ENCODE measurements at regions not wholly inside any gene's neighbourhood (a gene's known extent, or its start where the extent isn't known, plus 50 kb on each side); places are given as distances from the start of the nearest gene placed in this dataset.

GRCh38 chr16:86869288-86870022 lies 291.1 kb downstream of the FOXL1 start (continued):
- no peak for TF ChIP-seq ZNF148 (tag by site-specific recombination; IDR thresholded peaks at IDR 0.05; ENCODE audit: borderline replicate concordance)
- TF ChIP-seq ZNF585B (tag by site-specific recombination; IDR thresholded peaks at IDR 0.05) = no peak

- POLR2A ChIA-PET = no interaction called here
Measured at GRCh38 chr16:86870380-86870779, 292.0 kb downstream of the FOXL1 start.

GRCh38 chr16:86872131-86872530 lies 293.8 kb downstream of the FOXL1 start:
- CTCF ChIA-PET = interaction anchor here (0.6 kb wide), 1 partner anchor 401 kb away, joined by 3 read pairs; no protein-coding TSS in a partner anchor
- Histone ChIP-seq H3K4me3 (ENCODE audit: low read depth, low read length) (no peak overlapping the region), H3K4me1 (ENCODE audit: control insufficient read depth, insufficient read depth, low read length) (no peaks in the 10 kb centered on the region), H3K9me3 (ENCODE audit: control insufficient read depth, insufficient read depth, low read depth, low read length) (no peaks in the 10 kb centered on the region), H3K36me3 (ENCODE audit: control insufficient read depth in 2 of 2, insufficient read depth in 1 of 2, low read length in 2 of 2) (no peaks in the 10 kb centered on the region), H3K27ac (ENCODE audit: extremely low read depth, low read depth, low read length) (no peak overlapping the region)
- POLR2A ChIA-PET = no interaction called here
- TF ChIP-seq PATZ1 (tag by site-specific recombination; IDR thresholded peaks at IDR 0.05) = no peak
- no peak for TF ChIP-seq ZSCAN23 (tag by site-specific recombination; IDR thresholded peaks at IDR 0.05)
- TF ChIP-seq ZNF366 (tag by site-specific recombination; conservative IDR thresholded peaks at IDR 0.05) = no peak
- TF ChIP-seq MYNN (tag by site-specific recombination; IDR thresholded peaks at IDR 0.05; ENCODE audit: borderline replicate concordance) = no peak
- TF ChIP-seq ZFP37 (tag by site-specific recombination; IDR thresholded peaks at IDR 0.05) = no peak
- no peak for TF ChIP-seq ZSCAN16 (tag by site-specific recombination; IDR thresholded peaks at IDR 0.05)
- no peak for TF ChIP-seq ZNF433 (tag by site-specific recombination; IDR thresholded peaks at IDR 0.05; ENCODE audit: low read depth)
- no peak for TF ChIP-seq ZNF391 (tag by site-specific recombination; IDR thresholded peaks at IDR 0.05; ENCODE audit: borderline replicate concordance, low read depth)
- TF ChIP-seq OVOL3 (tag by site-specific recombination; IDR thresholded peaks at IDR 0.05) = no peak
- TF ChIP-seq ZNF776 (tag by site-specific recombination; IDR thresholded peaks at IDR 0.05; ENCODE audit: borderline replicate concordance) = no peak
- no peak for TF ChIP-seq PRDM1 (tag by site-specific recombination; IDR thresholded peaks at IDR 0.05)
- no peak for TF ChIP-seq ZFHX2 (tag by site-specific recombination; conservative IDR thresholded peaks at IDR 0.05)

More at GRCh38 chr16:86870380-86870779, 292.0 kb downstream of the FOXL1 start:
- no peaks in the 10 kb centered on the region for H3K36me3 ChIP-seq (ENCODE audit: control insufficient read depth in 2 of 2, insufficient read depth in 1 of 2, low read length in 2 of 2)
- H3K4me3 ChIP-seq (ENCODE audit: low read depth, low read length) = no peak overlapping the region
- no peaks in the 10 kb centered on the region for H3K9me3 ChIP-seq (ENCODE audit: control insufficient read depth, insufficient read depth, low read depth, low read length)
- TF ChIP-seq ZSCAN30 (tag by site-specific recombination; IDR thresholded peaks at IDR 0.05) (no peak), ZNF555 (tag by site-specific recombination; conservative IDR thresholded peaks at IDR 0.05) (no peak), ZNF138 (tag by site-specific recombination; IDR thresholded peaks at IDR 0.05; ENCODE audit: borderline replicate concordance) (no peak), ZNF529 (tag by site-specific recombination; IDR thresholded peaks at IDR 0.05; ENCODE audit: insufficient replicate concordance) (no peak), KLF10 (tag by site-specific recombination; IDR thresholded peaks at IDR 0.05) (no peak), ZNF704 (tag by site-specific recombination; IDR thresholded peaks at IDR 0.05) (no peak), ZNF423 (tag by site-specific recombination; IDR thresholded peaks at IDR 0.05) (no peak), ZNF677 (tag by site-specific recombination; IDR thresholded peaks at IDR 0.05) (no peak), ZNF350 (tag by site-specific recombination; IDR thresholded peaks at IDR 0.05) (no peak), YY2 (tag by site-specific recombination; IDR thresholded peaks at IDR 0.05) (no peak), KLF17 (tag by site-specific recombination; IDR thresholded peaks at IDR 0.05) (no peak), ZNF10 (tag by site-specific recombination; IDR thresholded peaks at IDR 0.05) (no peak), SETDB1 (IDR thresholded peaks at IDR 0.05; ENCODE audit: insufficient read length, low read length) (no peak)
- no peak overlapping the region for H3K27ac ChIP-seq (ENCODE audit: extremely low read depth, low read depth, low read length)
- CTCF ChIA-PET = interaction anchor here (1.0 to 1.6 kb wide), 2 partner anchors 192 to 306 kb away, joined by 3 to 8 read pairs; no protein-coding TSS in a partner anchor
- H3K4me1 ChIP-seq (ENCODE audit: control insufficient read depth, insufficient read depth, low read length) = no peaks in the 10 kb centered on the region
